NCI-H2196 treated with DMSO at 0.1 percent for 48 hours (cell line): ENCODE measurements at regions not wholly inside any gene's neighbourhood (a gene's known extent, or its start where the extent isn't known, plus 50 kb on each side); places are given as distances from the start of the nearest gene placed in this dataset.
"Not testable (repeated sequence)": the region's sequence is repeated elsewhere in the genome, so short reads cannot be mapped to it uniquely, and the experiment has no call there.

ENCODE experiments used
- DNase-seq: peaks from one replicate; lab custom pipeline; 2025; ENCODE audit not compliant: unreplicated experiment; lab: John Stamatoyannopoulos, UW

- no peak for DNase-seq
Measured at GRCh38 chr5:155594270-155594669, 580.7 kb downstream of the KIF4B start.

- DNase-seq: no peak
Measured at GRCh38 chr5:155595791-155596190, 582.2 kb downstream of the KIF4B start.

- no peak for DNase-seq
Measured at GRCh38 chr5:155598552-155598951, 585.0 kb downstream of the KIF4B start.

- no peak for DNase-seq
Measured at GRCh38 chr5:155605920-155606319, 592.4 kb downstream of the KIF4B start.

GRCh38 chr5:155616779-155617392, 603.3 kb downstream of the KIF4B start:
- no peak for DNase-seq

GRCh38 chr5:155619688-155620087, 606.1 kb downstream of the KIF4B start:
- no peak for DNase-seq

- DNase-seq: no peak
Measured at GRCh38 chr5:155620821-155621410, 607.4 kb downstream of the KIF4B start.

GRCh38 chr5:155624597-155625241, 611.2 kb downstream of the KIF4B start:
- DNase-seq: no peak

GRCh38 chr5:155625315-155625714, 611.8 kb downstream of the KIF4B start:
- no peak for DNase-seq

- no peak for DNase-seq
Measured at GRCh38 chr5:155625897-155626543, 612.5 kb downstream of the KIF4B start.

GRCh38 chr5:155626592-155626991, 613.0 kb downstream of the KIF4B start:
- no peak for DNase-seq

GRCh38 chr5:155628346-155628745, 614.8 kb downstream of the KIF4B start:
- DNase-seq: no peak

- DNase-seq: no peak
Measured at GRCh38 chr5:155629597-155629996, 616.0 kb downstream of the KIF4B start.

- no peak for DNase-seq
Measured at GRCh38 chr5:155631116-155631515, 617.6 kb downstream of the KIF4B start.

- DNase-seq: no peak
Measured at GRCh38 chr5:155633338-155633957, 619.9 kb downstream of the KIF4B start.

- DNase-seq: no peak
Measured at GRCh38 chr5:155649666-155650065, 636.1 kb downstream of the KIF4B start.

- DNase-seq: no peak
Measured at GRCh38 chr5:155655569-155655968, 642.0 kb downstream of the KIF4B start.

GRCh38 chr5:155661859-155662258, 648.3 kb downstream of the KIF4B start:
- no peak for DNase-seq

- DNase-seq: no peak
Measured at GRCh38 chr5:155665361-155665760, 651.8 kb downstream of the KIF4B start.

- not testable (repeated sequence) for DNase-seq
Measured at GRCh38 chr5:155672001-155672400, 655.0 kb upstream of the SGCD start.

GRCh38 chr5:155676967-155677366, 650.0 kb upstream of the SGCD start:
- no peak for DNase-seq

GRCh38 chr5:155678371-155678770, 648.6 kb upstream of the SGCD start:
- no peak for DNase-seq
